ENCODE measurements at regions not wholly inside any gene's neighbourhood (a gene's known extent, or its start where the extent isn't known, plus 50 kb on each side); places are given as distances from the start of the nearest gene placed in this dataset.
A peak's percentile ranks its signal among the peaks of the same experiment; 100 is the strongest.

- TF ChIP-seq CTCF (conservative IDR thresholded peaks at IDR 0.05; ENCODE audit: low read depth, low read length): no peak
- H3K4me3 ChIP-seq (ENCODE audit: low read depth, low read length): no peak overlapping the region
- no peak for DNase-seq (ENCODE audit: low read depth)
Observed at GRCh38 chr2:138334323-138334722, 167.2 kb upstream of the SPOPL start.

GRCh38 chr2:138335036-138335435 lies 166.5 kb upstream of the SPOPL start:
- TF ChIP-seq CTCF (conservative IDR thresholded peaks at IDR 0.05; ENCODE audit: low read depth, low read length): no peak
- no peak for DNase-seq (ENCODE audit: low read depth)
- H3K4me3 ChIP-seq (ENCODE audit: low read depth, low read length): no peak overlapping the region

GRCh38 chr2:138336146-138336545 lies 165.4 kb upstream of the SPOPL start:
- no peak for DNase-seq (ENCODE audit: low read depth)
- no peak overlapping the region for H3K4me3 ChIP-seq (ENCODE audit: low read depth, low read length)
- no peak for TF ChIP-seq CTCF (conservative IDR thresholded peaks at IDR 0.05; ENCODE audit: low read depth, low read length)

GRCh38 chr2:138355244-138355643 lies 146.3 kb upstream of the SPOPL start:
- no peak for TF ChIP-seq CTCF (conservative IDR thresholded peaks at IDR 0.05; ENCODE audit: low read depth, low read length)
- no peak for DNase-seq (ENCODE audit: low read depth)

DNA sequence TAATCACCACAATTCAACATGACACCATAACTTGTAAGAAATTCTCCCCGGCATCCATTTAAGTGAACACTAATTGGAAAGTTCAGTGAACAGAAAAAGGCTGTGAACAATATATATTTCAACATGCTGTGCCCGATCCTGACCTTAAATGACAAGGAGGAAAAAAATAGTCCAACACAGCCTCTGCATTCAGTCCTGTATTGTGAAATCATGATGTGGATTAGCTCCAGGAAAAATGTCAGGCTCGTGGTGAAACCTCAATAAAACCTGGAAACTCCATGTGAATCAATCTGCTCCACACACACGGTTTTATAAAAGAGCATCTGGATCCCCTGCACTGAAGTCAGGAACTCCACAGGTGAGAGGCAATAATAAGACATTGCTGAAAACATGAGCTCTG lies 145.4 kb upstream of the SPOPL start:
- no peak overlapping the region for H3K4me3 ChIP-seq (ENCODE audit: low read depth, low read length)
- no peak for TF ChIP-seq CTCF (conservative IDR thresholded peaks at IDR 0.05; ENCODE audit: low read depth, low read length)
- peak; percentile 34 for DNase-seq (ENCODE audit: low read depth)

More at GRCh38 chr2:138355244-138355643, 146.3 kb upstream of the SPOPL start:
- H3K4me3 ChIP-seq (ENCODE audit: low read depth, low read length): no peak overlapping the region

- TF ChIP-seq CTCF (conservative IDR thresholded peaks at IDR 0.05; ENCODE audit: low read depth, low read length): no peak
- no peak for DNase-seq (ENCODE audit: low read depth)
- H3K4me3 ChIP-seq (ENCODE audit: low read depth, low read length): no peak overlapping the region
Observed at GRCh38 chr2:138359532-138359931, 142.0 kb upstream of the SPOPL start.

DNA sequence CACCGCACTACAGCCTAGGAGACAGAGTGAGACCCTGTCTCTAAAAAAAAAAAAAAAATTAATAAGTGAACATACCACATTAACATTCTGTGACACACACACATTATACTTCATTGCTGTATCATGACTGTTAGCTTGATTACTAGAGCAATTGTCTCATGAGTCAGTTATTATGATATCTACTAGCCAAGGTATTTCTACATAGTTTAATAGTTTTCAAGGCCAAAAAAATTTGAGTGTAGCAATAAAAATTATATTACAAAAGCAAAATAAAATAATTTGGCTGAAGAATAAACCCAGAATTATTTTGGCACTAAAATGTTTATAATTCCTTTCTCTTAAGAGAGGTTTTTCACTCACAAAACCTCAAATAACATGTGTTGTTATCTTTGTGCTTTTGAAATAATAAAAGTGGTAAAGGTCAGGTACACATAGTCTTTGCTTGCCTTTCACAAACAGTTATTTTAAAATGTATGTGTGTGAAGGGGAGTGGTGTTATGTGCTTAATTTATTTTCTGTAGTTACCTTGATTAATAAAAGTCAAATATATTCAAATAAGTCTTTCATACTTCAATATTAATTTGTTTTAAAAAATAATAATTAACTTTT lies 136.9 kb upstream of the SPOPL start:
- no peak overlapping the region for H3K4me3 ChIP-seq (ENCODE audit: low read depth, low read length)
- no peak for TF ChIP-seq CTCF (conservative IDR thresholded peaks at IDR 0.05; ENCODE audit: low read depth, low read length)
- DNase-seq (ENCODE audit: low read depth): peak; percentile 38
